T-helper 1 cell treated with Interleukin-12 subunit alpha and Interleukin-12 subunit beta and Interleukin-4 antibody, amounts not matched to agents 30 μg/mL and 1 μg/mL, for 36 hours (primary cell): ENCODE measurements at regions not wholly inside any gene's neighbourhood (a gene's known extent, or its start where the extent isn't known, plus 50 kb on each side); places are given as distances from the start of the nearest gene placed in this dataset.
"Not testable (repeated sequence)": the region's sequence is repeated elsewhere in the genome, so short reads cannot be mapped to it uniquely, and the experiment has no call there.

ENCODE experiments used
- H3K27ac Mint-ChIP-seq: one replicate; pipeline ENCODE4 v1.8.0; 2021; ENCODE audit warnings: mild to moderate bottlenecking, mixed read lengths
- H3K27me3 Mint-ChIP-seq: one replicate; pipeline ENCODE4 v1.8.0; 2021; ENCODE audit warnings: low read depth, mixed read lengths
- H3K36me3 Mint-ChIP-seq: one replicate; pipeline ENCODE4 v1.8.0; 2021; ENCODE audit warnings: low read depth, mixed read lengths
- H3K4me1 Mint-ChIP-seq: one replicate; pipeline ENCODE4 v1.8.0; 2021; ENCODE audit warnings: low read depth, mixed read lengths
- H3K4me3 Mint-ChIP-seq: one replicate; pipeline ENCODE4 v1.8.0; 2021; ENCODE audit warnings: mild to moderate bottlenecking, moderate library complexity, mixed read lengths
- H3K9me3 Mint-ChIP-seq: one replicate; pipeline ENCODE4 v1.8.0; 2021; ENCODE audit warnings: mixed read lengths

GRCh38 chr4:11647433-11647832 lies 218.7 kb upstream of the HS3ST1 start:
- no peaks in the 10 kb centered on the region for H3K9me3 Mint-ChIP-seq
- no peak overlapping the region for H3K4me3 Mint-ChIP-seq
- H3K36me3 Mint-ChIP-seq, result no peaks in the 10 kb centered on the region
- H3K27ac Mint-ChIP-seq, result no peak overlapping the region
- no peaks in the 10 kb centered on the region for H3K27me3 Mint-ChIP-seq
- no peaks in the 10 kb centered on the region for H3K4me1 Mint-ChIP-seq

DNA sequence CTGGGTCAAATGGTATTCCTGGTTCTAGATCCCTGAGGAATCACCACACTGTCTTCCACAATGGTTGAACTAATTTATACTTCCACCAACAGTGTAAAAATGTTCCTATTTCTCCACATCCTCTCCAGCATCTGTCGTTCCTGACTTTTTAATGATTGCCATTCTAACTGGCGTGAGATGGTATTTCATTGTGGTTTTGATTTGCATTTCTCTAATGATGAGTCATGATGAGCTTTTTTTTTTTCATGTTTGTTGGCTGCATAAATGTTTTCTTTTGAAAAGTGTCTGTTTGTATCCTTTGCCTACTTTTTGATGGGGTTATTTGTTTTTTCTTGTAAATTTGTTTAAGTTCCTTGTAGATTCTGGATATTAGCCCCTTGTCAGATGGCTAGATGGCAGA lies 214.4 kb upstream of the HS3ST1 start:
- not testable (repeated sequence) for H3K4me1 Mint-ChIP-seq, H3K27me3 Mint-ChIP-seq, H3K9me3 Mint-ChIP-seq, H3K4me3 Mint-ChIP-seq, H3K36me3 Mint-ChIP-seq, H3K27ac Mint-ChIP-seq

GRCh38 chr4:11640584-11640983 lies 211.9 kb upstream of the HS3ST1 start:
- H3K36me3 Mint-ChIP-seq, result no peaks in the 10 kb centered on the region
- H3K4me1 Mint-ChIP-seq, result no peaks in the 10 kb centered on the region
- no peaks in the 10 kb centered on the region for H3K27me3 Mint-ChIP-seq
- no peak overlapping the region for H3K4me3 Mint-ChIP-seq
- no peak overlapping the region for H3K27ac Mint-ChIP-seq
- H3K9me3 Mint-ChIP-seq, result no peaks in the 10 kb centered on the region

GRCh38 chr4:11636551-11636950 lies 207.9 kb upstream of the HS3ST1 start:
- no peak overlapping the region for H3K4me3 Mint-ChIP-seq
- no peaks in the 10 kb centered on the region for H3K9me3 Mint-ChIP-seq
- H3K27ac Mint-ChIP-seq, result no peak overlapping the region
- H3K27me3 Mint-ChIP-seq, result no peaks in the 10 kb centered on the region
- H3K4me1 Mint-ChIP-seq, result no peaks in the 10 kb centered on the region
- no peaks in the 10 kb centered on the region for H3K36me3 Mint-ChIP-seq

DNA sequence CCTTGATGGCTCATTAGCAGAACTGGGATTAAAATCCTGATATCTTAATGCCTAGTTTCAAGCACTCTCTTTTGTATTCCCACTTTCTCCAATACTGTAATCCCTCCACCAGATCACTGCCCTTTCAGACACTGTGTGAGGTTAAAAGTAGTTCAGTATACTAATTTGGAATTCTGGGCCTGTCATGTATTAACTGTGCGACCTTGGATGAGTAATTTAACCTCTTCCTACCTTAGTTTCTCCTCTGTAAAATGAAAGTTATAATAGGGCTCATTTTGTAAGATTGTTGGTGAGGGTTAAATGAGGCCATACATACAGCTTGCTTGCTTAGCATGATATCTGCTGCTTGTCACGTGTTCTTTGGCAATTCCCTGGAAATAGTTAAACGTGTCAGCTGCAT lies 207.3 kb upstream of the HS3ST1 start:
- Mint-ChIP-seq H3K27me3 (no peaks in the 10 kb centered on the region), H3K9me3 (no peaks in the 10 kb centered on the region), H3K4me1 (no peaks in the 10 kb centered on the region), H3K27ac (no peak overlapping the region), H3K4me3 (no peak overlapping the region), H3K36me3 (no peaks in the 10 kb centered on the region)

DNA sequence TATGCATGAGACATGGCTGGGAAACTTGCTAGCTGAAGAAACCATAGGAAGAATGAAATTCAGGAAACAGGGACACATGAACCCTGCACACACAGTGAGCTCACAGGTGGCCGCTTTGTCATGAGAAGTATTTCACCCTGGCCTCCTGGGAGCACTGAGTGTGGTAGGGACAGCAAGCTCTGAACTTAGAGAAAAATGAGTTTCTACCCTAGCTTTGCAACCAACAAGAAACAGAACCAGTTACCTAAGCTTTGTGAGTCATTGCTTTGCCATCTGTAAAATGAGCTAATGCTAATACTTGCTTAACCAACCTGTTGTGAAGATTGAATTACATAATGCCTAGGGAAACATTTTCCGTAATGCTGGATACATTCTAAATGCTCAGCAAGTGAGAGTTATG lies 206.6 kb upstream of the HS3ST1 start:
- Mint-ChIP-seq H3K4me1 (no peaks in the 10 kb centered on the region), H3K27me3 (no peaks in the 10 kb centered on the region), H3K4me3 (no peak overlapping the region), H3K36me3 (no peaks in the 10 kb centered on the region), H3K27ac (no peak overlapping the region), H3K9me3 (no peaks in the 10 kb centered on the region)

- Mint-ChIP-seq H3K4me1 (no peaks in the 10 kb centered on the region), H3K27ac (no peak overlapping the region), H3K27me3 (no peaks in the 10 kb centered on the region), H3K4me3 (no peak overlapping the region), H3K9me3 (no peaks in the 10 kb centered on the region), H3K36me3 (no peaks in the 10 kb centered on the region)
These were observed 205.6 kb upstream of the HS3ST1 start for GRCh38 chr4:11634283-11634682.

- Mint-ChIP-seq H3K27ac (no peak overlapping the region), H3K9me3 (no peaks in the 10 kb centered on the region), H3K4me1 (no peaks in the 10 kb centered on the region), H3K4me3 (no peak overlapping the region), H3K27me3 (no peaks in the 10 kb centered on the region), H3K36me3 (no peaks in the 10 kb centered on the region)
These were observed 204.7 kb upstream of the HS3ST1 start for GRCh38 chr4:11633430-11633829.

DNA sequence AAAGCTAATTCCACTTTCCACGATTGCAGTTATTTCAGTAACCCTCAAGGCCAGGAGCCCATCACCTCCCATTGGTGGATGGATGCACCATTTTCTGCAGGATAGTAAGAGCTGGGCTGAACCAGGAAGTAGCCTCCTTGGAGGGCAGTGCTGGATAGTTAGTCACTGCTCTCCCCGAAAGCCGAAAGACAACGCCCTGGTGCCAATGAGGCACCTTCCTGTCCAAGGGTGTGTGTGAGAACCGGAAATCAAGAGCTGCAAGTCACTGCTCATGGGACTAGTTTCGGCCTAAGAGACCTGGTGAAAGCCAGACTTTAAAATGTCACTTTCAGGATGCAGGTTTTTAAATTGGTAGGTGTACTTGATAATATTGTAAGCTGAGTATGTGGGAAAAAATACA lies 203.8 kb upstream of the HS3ST1 start:
- no peak overlapping the region for H3K27ac Mint-ChIP-seq
- H3K9me3 Mint-ChIP-seq, result no peaks in the 10 kb centered on the region
- H3K4me1 Mint-ChIP-seq, result no peaks in the 10 kb centered on the region
- H3K4me3 Mint-ChIP-seq, result no peak overlapping the region
- H3K27me3 Mint-ChIP-seq, result no peaks in the 10 kb centered on the region
- H3K36me3 Mint-ChIP-seq, result no peaks in the 10 kb centered on the region

- Mint-ChIP-seq H3K4me3 (no peak overlapping the region), H3K4me1 (no peaks in the 10 kb centered on the region), H3K27ac (no peak overlapping the region), H3K9me3 (no peaks in the 10 kb centered on the region), H3K27me3 (no peaks in the 10 kb centered on the region), H3K36me3 (no peaks in the 10 kb centered on the region)
These were observed 203.3 kb upstream of the HS3ST1 start for GRCh38 chr4:11632025-11632424.

DNA sequence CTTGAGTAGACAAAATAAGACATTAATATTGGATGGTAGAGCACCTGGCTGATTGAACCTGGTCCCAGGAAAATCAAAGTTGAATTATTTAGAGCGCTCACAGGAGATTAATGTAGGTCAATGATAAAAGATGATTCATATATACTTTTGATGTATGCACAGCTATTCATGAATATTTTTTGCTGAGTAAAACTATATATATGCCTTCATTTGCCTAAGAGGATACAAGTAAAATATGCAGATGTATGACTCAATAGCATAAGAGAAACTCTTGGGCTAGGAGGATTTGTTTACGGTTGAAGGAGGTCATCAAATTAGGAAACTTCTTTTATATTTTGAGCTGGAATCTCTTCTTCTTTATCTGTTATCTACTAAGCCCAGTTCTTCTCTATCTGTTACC lies 202.7 kb upstream of the HS3ST1 start:
- H3K27me3 Mint-ChIP-seq, result no peaks in the 10 kb centered on the region
- H3K27ac Mint-ChIP-seq, result no peak overlapping the region
- H3K36me3 Mint-ChIP-seq, result no peaks in the 10 kb centered on the region
- no peaks in the 10 kb centered on the region for H3K9me3 Mint-ChIP-seq
- no peaks in the 10 kb centered on the region for H3K4me1 Mint-ChIP-seq
- no peak overlapping the region for H3K4me3 Mint-ChIP-seq

- no peak overlapping the region for H3K27ac Mint-ChIP-seq
- no peaks in the 10 kb centered on the region for H3K27me3 Mint-ChIP-seq
- H3K36me3 Mint-ChIP-seq, result no peaks in the 10 kb centered on the region
- H3K4me1 Mint-ChIP-seq, result no peaks in the 10 kb centered on the region
- no peak overlapping the region for H3K4me3 Mint-ChIP-seq
- H3K9me3 Mint-ChIP-seq, result no peaks in the 10 kb centered on the region
These were observed 199.5 kb upstream of the HS3ST1 start for GRCh38 chr4:11628093-11628725.

DNA sequence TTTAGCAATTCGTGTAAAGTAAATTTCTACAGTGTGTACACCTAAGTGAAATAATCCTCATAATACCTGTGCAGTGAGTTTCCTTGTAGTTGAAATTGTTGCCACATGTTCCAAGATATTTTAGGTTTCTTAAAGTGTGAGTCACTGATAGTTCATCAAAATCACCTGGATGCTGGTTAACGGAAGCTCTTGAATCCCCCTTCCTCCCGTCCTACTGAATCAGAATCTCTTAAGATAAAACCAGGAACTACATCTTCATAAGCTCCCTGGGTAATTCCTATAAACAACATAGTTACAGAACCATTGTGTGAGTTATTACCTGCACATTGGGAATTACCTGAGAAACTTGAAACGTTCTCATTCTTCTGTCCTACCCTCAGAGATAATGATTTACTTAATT lies 197.4 kb upstream of the HS3ST1 start:
- no peaks in the 10 kb centered on the region for H3K9me3 Mint-ChIP-seq
- H3K36me3 Mint-ChIP-seq, result no peaks in the 10 kb centered on the region
- H3K27ac Mint-ChIP-seq, result no peak overlapping the region
- H3K4me1 Mint-ChIP-seq, result no peaks in the 10 kb centered on the region
- H3K27me3 Mint-ChIP-seq, result no peaks in the 10 kb centered on the region
- H3K4me3 Mint-ChIP-seq, result no peak overlapping the region

DNA sequence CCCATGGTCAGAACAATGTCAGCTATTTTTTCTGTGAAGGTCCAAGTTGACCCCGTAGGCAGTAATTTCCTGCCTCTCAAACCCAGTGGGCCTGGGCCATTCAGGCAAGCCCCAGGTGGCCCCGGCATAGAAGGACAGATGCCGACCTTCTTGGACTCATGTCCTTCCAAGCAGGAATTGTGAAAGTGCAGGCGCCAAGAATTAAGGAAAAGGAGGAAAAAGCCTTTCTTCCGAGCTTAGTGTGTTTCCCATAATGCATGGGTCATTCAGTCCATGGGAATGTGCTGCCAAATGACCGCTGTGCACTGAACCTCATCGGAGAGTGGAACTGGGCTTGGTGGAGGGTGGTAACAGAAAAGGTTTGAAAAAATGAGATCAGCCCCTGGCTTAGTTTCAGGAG lies 196.5 kb upstream of the HS3ST1 start:
- Mint-ChIP-seq H3K36me3 (no peaks in the 10 kb centered on the region), H3K27ac (no peak overlapping the region), H3K9me3 (no peaks in the 10 kb centered on the region), H3K4me3 (no peak overlapping the region), H3K27me3 (no peaks in the 10 kb centered on the region), H3K4me1 (no peaks in the 10 kb centered on the region)

- H3K9me3 Mint-ChIP-seq, result no peaks in the 10 kb centered on the region
- no peaks in the 10 kb centered on the region for H3K4me1 Mint-ChIP-seq
- H3K4me3 Mint-ChIP-seq, result no peak overlapping the region
- H3K27ac Mint-ChIP-seq, result no peak overlapping the region
- no peaks in the 10 kb centered on the region for H3K27me3 Mint-ChIP-seq
- no peaks in the 10 kb centered on the region for H3K36me3 Mint-ChIP-seq
These were observed 195.7 kb upstream of the HS3ST1 start for GRCh38 chr4:11624370-11624769.

DNA sequence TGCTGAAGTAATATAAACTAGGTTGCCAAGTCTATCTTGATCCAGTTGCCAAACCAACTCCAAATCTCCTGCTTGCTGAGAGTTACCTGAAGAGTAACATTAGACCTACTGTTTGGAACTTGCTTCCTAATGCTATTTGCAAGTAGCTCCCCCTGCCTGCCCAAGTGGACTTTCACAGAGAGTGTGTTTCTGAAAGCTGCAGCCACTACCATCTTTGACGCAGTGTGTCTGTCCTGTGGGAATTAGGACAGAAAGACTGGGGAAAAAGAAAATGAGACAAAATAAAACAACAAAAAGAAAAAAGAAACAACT lies 195.0 kb upstream of the HS3ST1 start:
- no peak overlapping the region for H3K4me3 Mint-ChIP-seq
- H3K36me3 Mint-ChIP-seq, result no peaks in the 10 kb centered on the region
- no peaks in the 10 kb centered on the region for H3K4me1 Mint-ChIP-seq
- no peaks in the 10 kb centered on the region for H3K27me3 Mint-ChIP-seq
- no peaks in the 10 kb centered on the region for H3K9me3 Mint-ChIP-seq
- no peak overlapping the region for H3K27ac Mint-ChIP-seq
